Urothelium cell line (cell line): ENCODE measurements at regions not wholly inside any gene's neighbourhood (a gene's known extent, or its start where the extent isn't known, plus 50 kb on each side); places are given as distances from the start of the nearest gene placed in this dataset.

Experiments
- DNase-seq: peaks from one replicate; pipeline ENCODE4 v3.0.0; 2011; ENCODE audit warnings: low spot score, mixed read lengths
- FAIRE-seq: peaks from 2 replicates; lab custom pipeline; 2011; peaks lifted over from hg19 to GRCh38; lab: Jason Lieb, UNC

GRCh38 chr17:13973960-13974651, 95.2 kb upstream of the COX10 start:
- DNase-seq = no peak
- no peak for FAIRE-seq

DNA sequence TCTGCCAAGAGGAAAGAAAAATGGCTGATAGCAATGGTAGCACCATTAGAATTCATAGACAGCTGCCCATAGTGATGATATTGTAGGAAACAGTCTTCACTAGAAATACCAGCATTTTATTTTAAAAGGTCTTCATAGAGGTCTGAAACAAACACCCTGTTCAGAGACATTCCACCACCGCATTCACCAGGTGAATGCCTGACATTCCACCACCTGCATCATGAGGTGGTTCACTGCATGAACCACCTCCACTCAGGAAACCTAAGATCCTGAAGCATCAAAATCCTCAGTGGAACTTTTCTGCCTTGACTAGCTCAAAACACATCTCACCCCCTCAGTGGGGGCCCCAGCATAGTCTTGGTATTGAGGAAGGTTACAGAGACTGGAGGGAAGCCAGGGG, 91.5 kb upstream of the COX10 start:
- FAIRE-seq = no peak
- no peak for DNase-seq

DNA sequence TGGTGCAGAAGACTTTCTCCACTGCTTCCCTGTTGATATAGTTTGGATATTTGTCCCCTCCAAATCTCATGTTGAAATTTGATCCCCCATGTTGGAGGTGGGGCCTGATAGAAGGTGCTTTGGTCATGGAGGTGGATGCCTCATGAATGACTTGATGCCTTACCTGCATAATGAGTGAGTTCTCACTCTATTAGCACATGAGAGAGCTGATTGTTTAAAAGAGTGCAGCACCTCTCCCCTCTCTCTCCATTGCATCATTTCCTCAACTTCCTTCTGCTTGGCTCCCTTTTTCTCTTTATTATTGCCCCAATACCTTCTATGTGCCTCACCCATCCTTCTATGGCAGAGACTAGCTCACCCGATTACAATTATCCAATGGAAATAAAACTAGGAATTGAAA, 90.8 kb upstream of the COX10 start:
- FAIRE-seq = no peak
- no peak for DNase-seq

DNA sequence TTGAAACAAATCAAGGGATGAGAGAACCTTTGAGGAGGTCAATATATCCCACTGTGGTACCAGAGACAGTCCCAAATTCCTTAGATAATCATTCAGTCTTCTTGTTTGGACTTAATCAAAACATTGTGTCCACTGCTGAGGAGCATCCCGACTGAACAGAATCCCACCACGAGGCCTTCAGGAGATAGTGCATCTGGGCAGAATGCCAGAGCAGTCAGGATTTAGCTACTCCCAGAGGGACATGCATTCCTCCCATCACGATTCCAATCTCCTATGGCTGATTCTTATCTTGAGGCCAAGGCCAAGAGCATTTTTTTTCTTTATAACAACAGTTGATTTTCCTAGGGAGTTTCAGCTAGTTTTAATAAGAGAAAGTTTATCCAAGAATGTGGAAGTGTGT, 87.4 kb upstream of the COX10 start:
- FAIRE-seq (no peak), DNase-seq (no peak)

DNA sequence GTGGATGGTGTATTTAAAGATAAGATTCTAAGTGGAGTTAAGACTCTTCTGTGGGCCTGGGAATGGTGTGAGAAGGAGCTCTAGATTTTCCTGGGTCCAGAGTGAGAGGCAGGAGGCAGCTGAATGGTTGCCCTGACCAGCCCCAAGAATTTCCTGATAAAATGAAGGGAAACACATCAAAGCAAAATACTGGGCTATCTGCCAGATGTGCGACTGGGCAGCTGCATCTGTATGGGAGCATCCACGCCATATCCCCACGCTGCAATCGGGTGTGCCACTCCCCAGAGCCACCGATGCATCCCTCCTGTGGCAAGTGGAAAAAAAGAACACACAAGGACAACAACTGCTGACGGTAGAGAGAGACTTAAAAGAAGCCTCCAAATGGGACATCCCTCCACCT, 84.3 kb upstream of the COX10 start:
- no peak for FAIRE-seq

GRCh38 chr17:13986855-13987254, 82.4 kb upstream of the COX10 start:
- no peak for FAIRE-seq
- DNase-seq = no peak

More for the DNA sequence above, 84.3 kb upstream of the COX10 start:
- no peak for DNase-seq

- DNase-seq = no peak
- no peak for FAIRE-seq
Measured at GRCh38 chr17:13989138-13989537, 80.2 kb upstream of the COX10 start.

GRCh38 chr17:13993106-13993505, 76.2 kb upstream of the COX10 start:
- no peak for FAIRE-seq

DNA sequence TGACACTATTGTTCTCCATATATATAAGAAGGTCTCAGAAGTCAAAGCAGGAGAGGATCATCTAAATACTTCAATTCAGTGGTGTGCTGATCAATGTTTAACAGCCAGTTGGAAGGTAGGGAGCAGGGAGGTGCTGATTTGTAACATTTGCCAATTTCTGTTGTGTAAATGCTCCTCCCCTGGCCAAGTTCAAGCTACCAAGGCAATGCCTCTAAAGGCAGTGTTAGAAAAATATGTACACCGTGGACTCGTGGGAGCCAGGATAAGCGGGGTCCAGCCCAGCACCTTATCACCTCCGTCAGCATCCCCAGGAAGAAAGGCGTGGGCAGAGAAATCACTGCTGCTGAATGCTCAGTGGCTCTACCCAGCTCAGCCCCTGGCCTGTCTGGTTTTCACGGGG, 75.3 kb upstream of the COX10 start:
- no peak for FAIRE-seq
- DNase-seq = no peak

More at GRCh38 chr17:13993106-13993505, 76.2 kb upstream of the COX10 start:
- DNase-seq = no peak

DNA sequence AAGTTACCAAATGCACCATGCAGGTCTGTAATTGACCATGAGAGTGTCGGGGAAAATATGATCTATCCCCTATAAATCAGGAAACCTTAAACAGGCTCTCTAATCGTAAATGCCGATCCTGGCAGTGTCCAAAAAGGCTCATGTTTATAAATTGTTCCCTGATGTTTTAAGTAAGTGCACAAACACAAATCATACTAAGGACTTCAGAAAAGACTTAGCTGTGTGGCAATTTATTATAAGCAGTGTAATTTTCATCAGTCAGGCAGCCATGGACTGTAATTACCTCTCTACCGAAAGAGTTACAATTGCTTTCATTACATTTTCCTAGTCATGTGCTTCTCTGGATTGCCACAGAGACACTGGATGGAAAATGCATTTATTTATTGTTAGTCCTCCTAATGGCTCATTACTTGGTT, 73.4 kb upstream of the COX10 start:
- no peak for DNase-seq

GRCh38 chr17:13996276-13996675, 73.0 kb upstream of the COX10 start:
- DNase-seq (no peak), FAIRE-seq (no peak)

More for the DNA sequence above, 73.4 kb upstream of the COX10 start:
- FAIRE-seq = no peak

- DNase-seq (no peak), FAIRE-seq (no peak)
Measured at GRCh38 chr17:13996748-13997147, 72.6 kb upstream of the COX10 start.

GRCh38 chr17:14004927-14005620, 64.2 kb upstream of the COX10 start:
- DNase-seq (no peak), FAIRE-seq (no peak)

DNA sequence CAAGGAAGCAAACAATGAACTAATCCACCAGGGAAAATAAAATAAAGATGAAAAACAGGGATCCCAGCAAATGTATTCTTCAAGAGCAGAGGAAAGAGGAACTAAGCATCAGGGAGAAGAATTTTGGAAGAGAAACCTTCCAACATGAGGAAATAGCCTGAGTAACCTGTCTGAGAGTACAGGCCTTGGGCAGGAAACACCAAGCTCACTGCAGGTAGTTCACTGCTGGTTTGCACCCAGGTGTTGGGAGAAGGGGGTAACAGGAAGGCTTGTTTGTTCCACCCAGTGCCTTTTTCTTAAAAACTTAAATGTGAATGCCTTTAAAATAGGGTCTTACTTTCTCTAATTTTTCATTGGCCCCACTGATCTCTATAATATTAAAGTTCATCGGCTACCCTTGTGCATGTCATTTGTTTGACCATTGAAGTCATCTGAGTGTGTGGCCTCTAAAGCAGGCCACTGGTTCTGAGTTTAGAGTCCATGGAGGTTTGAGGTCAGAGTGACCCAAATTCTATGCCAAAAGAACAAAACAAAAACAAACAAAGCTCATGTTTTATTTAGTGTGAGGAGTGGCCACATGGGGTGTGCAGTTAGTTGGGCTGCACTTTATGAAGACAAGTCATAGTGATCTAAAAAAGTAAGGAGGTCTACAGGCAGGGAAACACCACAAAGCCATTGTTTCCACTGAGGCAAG, 62.9 kb upstream of the COX10 start:
- no peak for DNase-seq
- FAIRE-seq = no peak

- FAIRE-seq (no peak), DNase-seq (no peak)
Measured at GRCh38 chr17:14007951-14008350, 61.4 kb upstream of the COX10 start.

- DNase-seq = no peak
- FAIRE-seq = no peak
Measured at GRCh38 chr17:14011036-14011692, 58.1 kb upstream of the COX10 start.

- no peak for FAIRE-seq
Measured at GRCh38 chr17:14011740-14012405, 57.4 kb upstream of the COX10 start.

GRCh38 chr17:14014657-14015056, 54.6 kb upstream of the COX10 start:
- FAIRE-seq = no peak
- DNase-seq = no peak

More at GRCh38 chr17:14011740-14012405, 57.4 kb upstream of the COX10 start:
- no peak for DNase-seq

- DNase-seq = no peak
- FAIRE-seq = no peak
Measured at GRCh38 chr17:14015271-14015670, 54.0 kb upstream of the COX10 start.

- no peak for FAIRE-seq
Measured at GRCh38 chr17:14016858-14017257, 52.4 kb upstream of the COX10 start.

More at GRCh38 chr17:14016858-14017257, 52.4 kb upstream of the COX10 start:
- no peak for DNase-seq
